ENCODE measurements at regions not wholly inside any gene's neighbourhood (a gene's known extent, or its start where the extent isn't known, plus 50 kb on each side); places are given as distances from the start of the nearest gene placed in this dataset.

GRCh38 chr2:65700004-65700651, 267.7 kb upstream of the SPRED2 start:
- Histone ChIP-seq H3K4me2 (ENCODE audit: insufficient read depth, low read length) (no peak overlapping the region), H3K9ac (ENCODE audit: low read depth, low read length) (no peak overlapping the region), H3K27me3 (ENCODE audit: insufficient read depth, low read length, poor library complexity) (no peaks in the 10 kb centered on the region), H3K79me2 (ENCODE audit: insufficient read depth, low read length) (no peaks in the 10 kb centered on the region), H3K4me3 (ENCODE audit: low read depth in 1 of 2, low read length in 2 of 2) (no peak overlapping the region), H3K4me1 (ENCODE audit: insufficient read depth, low read length) (no peaks in the 10 kb centered on the region), H3K36me3 (ENCODE audit: insufficient read depth, low read length) (no peaks in the 10 kb centered on the region), H2AFZ (ENCODE audit: low read depth, low read length) (no peak overlapping the region), H3K9me3 (ENCODE audit: insufficient read depth, low read length, severe bottlenecking) (no peaks in the 10 kb centered on the region), H4K20me1 (ENCODE audit: insufficient read depth, low read length) (no peaks in the 10 kb centered on the region), H3K27ac (ENCODE audit: low read length) (no peak overlapping the region)
- ATAC-seq (ENCODE audit: insufficient read depth, low read depth) (no peak), DNase-seq (no peak)
- TF ChIP-seq CTCF (IDR thresholded peaks at IDR 0.05; ENCODE audit: borderline replicate concordance, extremely low read depth, low read length, poor library complexity, severe bottlenecking), result no peak
- no peak for TF ChIP-seq EZH2 (IDR thresholded peaks at IDR 0.05; ENCODE audit: borderline replicate concordance, low read depth, low read length, severe bottlenecking)

- ATAC-seq (ENCODE audit: insufficient read depth, low read depth) (no peak), DNase-seq (no peak)
- no peak overlapping the region for H2AFZ ChIP-seq (ENCODE audit: low read depth, low read length)
- no peak for TF ChIP-seq CTCF (IDR thresholded peaks at IDR 0.05; ENCODE audit: borderline replicate concordance, extremely low read depth, low read length, poor library complexity, severe bottlenecking)
- no peak for TF ChIP-seq EZH2 (IDR thresholded peaks at IDR 0.05; ENCODE audit: borderline replicate concordance, low read depth, low read length, severe bottlenecking)
- no peaks in the 10 kb centered on the region for H3K36me3 ChIP-seq (ENCODE audit: insufficient read depth, low read length)
- no peak overlapping the region for H3K27ac ChIP-seq (ENCODE audit: low read length)
- H3K4me1 ChIP-seq (ENCODE audit: insufficient read depth, low read length), result no peaks in the 10 kb centered on the region
- H3K27me3 ChIP-seq (ENCODE audit: insufficient read depth, low read length, poor library complexity), result peaks cover 5% of the 10 kb centered on the region
- H3K79me2 ChIP-seq (ENCODE audit: insufficient read depth, low read length), result no peaks in the 10 kb centered on the region
- H3K4me2 ChIP-seq (ENCODE audit: insufficient read depth, low read length), result no peak overlapping the region
- no peak overlapping the region for H3K4me3 ChIP-seq (ENCODE audit: low read depth in 1 of 2, low read length in 2 of 2)
- H4K20me1 ChIP-seq (ENCODE audit: insufficient read depth, low read length), result no peaks in the 10 kb centered on the region
- no peaks in the 10 kb centered on the region for H3K9me3 ChIP-seq (ENCODE audit: insufficient read depth, low read length, severe bottlenecking)
- no peak overlapping the region for H3K9ac ChIP-seq (ENCODE audit: low read depth, low read length)
These were observed 259.4 kb upstream of the SPRED2 start for GRCh38 chr2:65691816-65692215.

- no peak for DNase-seq
- ATAC-seq (ENCODE audit: insufficient read depth, low read depth), result no peak
- H3K36me3 ChIP-seq (ENCODE audit: insufficient read depth, low read length), result no peaks in the 10 kb centered on the region
- no peak overlapping the region for H3K4me2 ChIP-seq (ENCODE audit: insufficient read depth, low read length)
- peaks cover 5% of the 10 kb centered on the region for H3K27me3 ChIP-seq (ENCODE audit: insufficient read depth, low read length, poor library complexity)
- no peaks in the 10 kb centered on the region for H3K79me2 ChIP-seq (ENCODE audit: insufficient read depth, low read length)
- H3K4me1 ChIP-seq (ENCODE audit: insufficient read depth, low read length), result no peaks in the 10 kb centered on the region
- no peak overlapping the region for H3K4me3 ChIP-seq (ENCODE audit: low read depth in 1 of 2, low read length in 2 of 2)
- no peaks in the 10 kb centered on the region for H4K20me1 ChIP-seq (ENCODE audit: insufficient read depth, low read length)
- no peak overlapping the region for H3K9ac ChIP-seq (ENCODE audit: low read depth, low read length)
- TF ChIP-seq EZH2 (IDR thresholded peaks at IDR 0.05; ENCODE audit: borderline replicate concordance, low read depth, low read length, severe bottlenecking) (no peak), CTCF (IDR thresholded peaks at IDR 0.05; ENCODE audit: borderline replicate concordance, extremely low read depth, low read length, poor library complexity, severe bottlenecking) (no peak)
- H2AFZ ChIP-seq (ENCODE audit: low read depth, low read length), result no peak overlapping the region
- H3K27ac ChIP-seq (ENCODE audit: low read length), result no peak overlapping the region
- no peaks in the 10 kb centered on the region for H3K9me3 ChIP-seq (ENCODE audit: insufficient read depth, low read length, severe bottlenecking)
These were observed 255.9 kb upstream of the SPRED2 start for GRCh38 chr2:65688141-65688886.
